Transverse colon (tissue), 4 donors: ENCODE measurements at regions not wholly inside any gene's neighbourhood (a gene's known extent, or its start where the extent isn't known, plus 50 kb on each side); places are given as distances from the start of the nearest gene placed in this dataset.

Experiments used
- EP300 ChIP-seq: sonication (generic); formaldehyde crosslinking; IDR thresholded peaks from one replicate; pipeline ENCODE4 v1.6.1; 2017; ENCODE audit warnings: antibody characterized with exemption, low read depth
- POLR2A ChIP-seq: fragments of 450-650 bp; IDR thresholded peaks from one replicate; pipeline ENCODE4 v1.6.1; 2016; ENCODE audit warnings: antibody characterized with exemption, mild to moderate bottlenecking, moderate library complexity
- POLR2AphosphoS5 ChIP-seq, 3 donors: sonication (generic); formaldehyde crosslinking; IDR thresholded peaks; one replicate each; pipeline ENCODE4 v1.6.1; 2016; ENCODE audit warnings: antibody characterized with exemption in 3 of 3
- TF ChIP-seq, protein P1 (sequence below), 5 experiments: fragments of 200-600 bp in 3 of 5; fragments of 450-650 bp in 2 of 5; sonication (generic) in 3 of 5; IDR thresholded peaks; 1 replicate in 2 of 5; 2 replicates in 3 of 5; pipeline ENCODE4 v1.5.1; 2016 to 2017; ENCODE audit warnings: antibody characterized with exemption in 5 of 5, inconsistent platforms in 3 of 5, mild to moderate bottlenecking in 2 of 5, moderate library complexity in 1 of 5

DNA sequence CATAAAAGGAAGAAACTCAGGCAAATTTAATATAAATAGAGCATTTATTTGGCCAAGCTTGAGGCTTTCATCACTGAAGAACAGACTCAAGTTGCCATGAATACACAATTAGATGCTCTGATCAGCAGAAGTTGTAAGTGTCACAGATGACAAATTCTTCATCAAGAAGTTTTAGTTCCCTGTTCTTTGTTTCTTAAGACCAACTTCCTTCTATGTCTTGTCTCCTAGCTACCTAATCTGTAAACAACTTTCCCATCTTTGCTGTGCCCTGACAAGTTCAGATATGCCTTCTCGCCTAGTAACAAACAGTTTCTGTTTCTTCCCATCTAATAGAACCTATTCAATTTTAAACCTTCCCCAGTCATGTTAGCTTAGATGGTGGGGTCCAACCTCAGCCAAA, 353.4 kb upstream of the HSFY2 start:
- TF ChIP-seq EP300 (no peak), POLR2AphosphoS5 (IDR thresholded peaks at IDR 0.05) (no peak), POLR2A (no peak)
- TF ChIP-seq, protein P1, sequence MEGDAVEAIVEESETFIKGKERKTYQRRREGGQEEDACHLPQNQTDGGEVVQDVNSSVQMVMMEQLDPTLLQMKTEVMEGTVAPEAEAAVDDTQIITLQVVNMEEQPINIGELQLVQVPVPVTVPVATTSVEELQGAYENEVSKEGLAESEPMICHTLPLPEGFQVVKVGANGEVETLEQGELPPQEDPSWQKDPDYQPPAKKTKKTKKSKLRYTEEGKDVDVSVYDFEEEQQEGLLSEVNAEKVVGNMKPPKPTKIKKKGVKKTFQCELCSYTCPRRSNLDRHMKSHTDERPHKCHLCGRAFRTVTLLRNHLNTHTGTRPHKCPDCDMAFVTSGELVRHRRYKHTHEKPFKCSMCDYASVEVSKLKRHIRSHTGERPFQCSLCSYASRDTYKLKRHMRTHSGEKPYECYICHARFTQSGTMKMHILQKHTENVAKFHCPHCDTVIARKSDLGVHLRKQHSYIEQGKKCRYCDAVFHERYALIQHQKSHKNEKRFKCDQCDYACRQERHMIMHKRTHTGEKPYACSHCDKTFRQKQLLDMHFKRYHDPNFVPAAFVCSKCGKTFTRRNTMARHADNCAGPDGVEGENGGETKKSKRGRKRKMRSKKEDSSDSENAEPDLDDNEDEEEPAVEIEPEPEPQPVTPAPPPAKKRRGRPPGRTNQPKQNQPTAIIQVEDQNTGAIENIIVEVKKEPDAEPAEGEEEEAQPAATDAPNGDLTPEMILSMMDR (IDR thresholded peaks at IDR 0.05): no peak
